ENCODE measurements at regions not wholly inside any gene's neighbourhood (a gene's known extent, or its start where the extent isn't known, plus 50 kb on each side); places are given as distances from the start of the nearest gene placed in this dataset.

- no peaks in the 10 kb centered on the region for H3K36me3 Mint-ChIP-seq
- Histone ChIP-seq H3K27me3 (ENCODE audit: control insufficient read depth in 2 of 2, insufficient read depth in 2 of 2, low read length in 2 of 2) (no peaks in the 10 kb centered on the region), H3K36me3 (ENCODE audit: control insufficient read depth in 2 of 3, insufficient read depth in 3 of 3, low read length in 3 of 3) (no peaks in the 10 kb centered on the region), H3K27ac (ENCODE audit: low read depth, low read length) (no peak overlapping the region), H3K4me3 (ENCODE audit: low read length) (no peak overlapping the region), H3K9me3 (ENCODE audit: control insufficient read depth in 2 of 3, low read length in 3 of 3) (no peaks in the 10 kb centered on the region), H3K4me1 (ENCODE audit: control insufficient read depth in 2 of 2, insufficient read depth in 2 of 2, low read length in 2 of 2) (no peaks in the 10 kb centered on the region)
- no peak for DNase-seq
- peaks cover 0 to 26% (median 3%) of the 10 kb centered on the region in 7 donors for H3K4me1 Mint-ChIP-seq
- H3K4me3 Mint-ChIP-seq = peak overlapping the region in 1 of 10 donors; percentile 34
- no peaks in the 10 kb centered on the region for H3K9me3 Mint-ChIP-seq
- CTCF ChIA-PET = no interaction called here
- intact Hi-C loops (cut with micrococcal nuclease) = no loop called here
- POLR2A ChIA-PET = no interaction called here
- H3K27ac Mint-ChIP-seq = peak overlapping the region in 2 of 9 donors; percentile 38 to 60
- peaks cover 0 to 9% (median 0%) of the 10 kb centered on the region in 5 donors for H3K27me3 Mint-ChIP-seq
- ATAC-seq = no peak
Observed at GRCh38 chr2:128687565-128687964, 368.9 kb upstream of the HS6ST1 start.

GRCh38 chr2:128689971-128690370 lies 371.3 kb upstream of the HS6ST1 start:
- DNase-seq (no peak), ATAC-seq (no peak)
- no peaks in the 10 kb centered on the region for H3K4me1 ChIP-seq (ENCODE audit: control insufficient read depth in 2 of 2, insufficient read depth in 2 of 2, low read length in 2 of 2)
- no peak overlapping the region for H3K27ac ChIP-seq (ENCODE audit: low read depth, low read length)
- intact Hi-C loops (cut with micrococcal nuclease) = no loop called here
- Mint-ChIP-seq H3K27ac (peak overlapping the region in 1 of 9 donors; percentile 67), H3K4me1 (peaks cover 0 to 25% (median 3%) of the 10 kb centered on the region in 7 donors), H3K9me3 (no peaks in the 10 kb centered on the region), H3K27me3 (peaks cover 0 to 20% (median under 1%) of the 10 kb centered on the region in 5 donors), H3K4me3 (peak overlapping the region in 3 of 10 donors; percentile 13 to 36 (median 19)), H3K36me3 (no peaks in the 10 kb centered on the region)
- no peaks in the 10 kb centered on the region for H3K27me3 ChIP-seq (ENCODE audit: control insufficient read depth in 2 of 2, insufficient read depth in 2 of 2, low read length in 2 of 2)
- H3K4me3 ChIP-seq (ENCODE audit: low read length) = no peak overlapping the region
- CTCF ChIA-PET = no interaction called here
- no peaks in the 10 kb centered on the region for H3K9me3 ChIP-seq (ENCODE audit: control insufficient read depth in 2 of 3, low read length in 3 of 3)
- no peaks in the 10 kb centered on the region for H3K36me3 ChIP-seq (ENCODE audit: control insufficient read depth in 2 of 3, insufficient read depth in 3 of 3, low read length in 3 of 3)
- POLR2A ChIA-PET = no interaction called here

- DNase-seq = no peak
- Mint-ChIP-seq H3K4me3 (peak overlapping the region in 1 of 10 donors; percentile 45), H3K27me3 (peaks cover 0 to 20% (median 4%) of the 10 kb centered on the region in 5 donors), H3K4me1 (peaks cover 0 to 22% (median 3%) of the 10 kb centered on the region in 7 donors), H3K36me3 (no peaks in the 10 kb centered on the region), H3K9me3 (no peaks in the 10 kb centered on the region), H3K27ac (no peak overlapping the region)
- intact Hi-C loops (cut with micrococcal nuclease) = no loop called here
- Histone ChIP-seq H3K4me1 (ENCODE audit: control insufficient read depth in 2 of 2, insufficient read depth in 2 of 2, low read length in 2 of 2) (no peaks in the 10 kb centered on the region), H3K27ac (ENCODE audit: low read depth, low read length) (no peak overlapping the region), H3K36me3 (ENCODE audit: control insufficient read depth in 2 of 3, insufficient read depth in 3 of 3, low read length in 3 of 3) (no peaks in the 10 kb centered on the region), H3K27me3 (ENCODE audit: control insufficient read depth in 2 of 2, insufficient read depth in 2 of 2, low read length in 2 of 2) (no peaks in the 10 kb centered on the region), H3K4me3 (ENCODE audit: low read length) (no peak overlapping the region), H3K9me3 (ENCODE audit: control insufficient read depth in 2 of 3, low read length in 3 of 3) (no peaks in the 10 kb centered on the region)
- ATAC-seq = no peak
- ChIA-PET CTCF (no interaction called here), POLR2A (no interaction called here)
Observed at GRCh38 chr2:128690431-128690830, 371.8 kb upstream of the HS6ST1 start.

GRCh38 chr2:128690869-128691268 lies 372.2 kb upstream of the HS6ST1 start:
- H3K9me3 ChIP-seq (ENCODE audit: control insufficient read depth in 2 of 3, low read length in 3 of 3) = no peaks in the 10 kb centered on the region
- Mint-ChIP-seq H3K4me3 (peak overlapping the region in 1 of 10 donors; percentile 45), H3K27me3 (peaks cover 0 to 22% (median 4%) of the 10 kb centered on the region in 5 donors), H3K9me3 (no peaks in the 10 kb centered on the region), H3K27ac (no peak overlapping the region), H3K4me1 (peaks cover 0 to 20% (median 3%) of the 10 kb centered on the region in 7 donors), H3K36me3 (no peaks in the 10 kb centered on the region)
- no peak for ATAC-seq
- CTCF ChIA-PET = no interaction called here
- intact Hi-C loops (cut with micrococcal nuclease) = no loop called here
- no peak overlapping the region for H3K27ac ChIP-seq (ENCODE audit: low read depth, low read length)
- no peak for DNase-seq
- no peaks in the 10 kb centered on the region for H3K36me3 ChIP-seq (ENCODE audit: control insufficient read depth in 2 of 3, insufficient read depth in 3 of 3, low read length in 3 of 3)
- H3K27me3 ChIP-seq (ENCODE audit: control insufficient read depth in 2 of 2, insufficient read depth in 2 of 2, low read length in 2 of 2) = no peaks in the 10 kb centered on the region
- H3K4me3 ChIP-seq (ENCODE audit: low read length) = no peak overlapping the region
- no peaks in the 10 kb centered on the region for H3K4me1 ChIP-seq (ENCODE audit: control insufficient read depth in 2 of 2, insufficient read depth in 2 of 2, low read length in 2 of 2)
- POLR2A ChIA-PET = no interaction called here

- Mint-ChIP-seq H3K9me3 (no peaks in the 10 kb centered on the region), H3K4me3 (no peak overlapping the region), H3K27ac (no peak overlapping the region), H3K4me1 (peaks cover 0 to 14% (median 0%) of the 10 kb centered on the region in 7 donors), H3K36me3 (no peaks in the 10 kb centered on the region), H3K27me3 (peaks cover 0 to 29% (median 4%) of the 10 kb centered on the region in 5 donors)
- Histone ChIP-seq H3K27me3 (ENCODE audit: control insufficient read depth in 2 of 2, insufficient read depth in 2 of 2, low read length in 2 of 2) (no peaks in the 10 kb centered on the region), H3K36me3 (ENCODE audit: control insufficient read depth in 2 of 3, insufficient read depth in 3 of 3, low read length in 3 of 3) (no peaks in the 10 kb centered on the region), H3K4me3 (ENCODE audit: low read length) (no peak overlapping the region), H3K27ac (ENCODE audit: low read depth, low read length) (no peak overlapping the region), H3K9me3 (ENCODE audit: control insufficient read depth in 2 of 3, low read length in 3 of 3) (no peaks in the 10 kb centered on the region), H3K4me1 (ENCODE audit: control insufficient read depth in 2 of 2, insufficient read depth in 2 of 2, low read length in 2 of 2) (no peaks in the 10 kb centered on the region)
- no peak for ATAC-seq
- intact Hi-C loops (cut with micrococcal nuclease) = no loop called here
- ChIA-PET POLR2A (no interaction called here), CTCF (no interaction called here)
- no peak for DNase-seq
Observed at GRCh38 chr2:128691526-128691925, 372.9 kb upstream of the HS6ST1 start.

- Mint-ChIP-seq H3K27ac (no peak overlapping the region), H3K4me1 (peaks cover 0 to 3% (median 0%) of the 10 kb centered on the region in 7 donors), H3K4me3 (no peak overlapping the region), H3K36me3 (no peaks in the 10 kb centered on the region), H3K27me3 (peaks cover 0 to 31% (median 5%) of the 10 kb centered on the region in 5 donors), H3K9me3 (no peaks in the 10 kb centered on the region)
- CTCF ChIA-PET = no interaction called here
- Histone ChIP-seq H3K27me3 (ENCODE audit: control insufficient read depth in 2 of 2, insufficient read depth in 2 of 2, low read length in 2 of 2) (no peaks in the 10 kb centered on the region), H3K27ac (ENCODE audit: low read depth, low read length) (no peak overlapping the region), H3K4me1 (ENCODE audit: control insufficient read depth in 2 of 2, insufficient read depth in 2 of 2, low read length in 2 of 2) (no peaks in the 10 kb centered on the region), H3K36me3 (ENCODE audit: control insufficient read depth in 2 of 3, insufficient read depth in 3 of 3, low read length in 3 of 3) (no peaks in the 10 kb centered on the region), H3K4me3 (ENCODE audit: low read length) (no peak overlapping the region), H3K9me3 (ENCODE audit: control insufficient read depth in 2 of 3, low read length in 3 of 3) (no peaks in the 10 kb centered on the region)
- POLR2A ChIA-PET = no interaction called here
- intact Hi-C loops (cut with micrococcal nuclease) = no loop called here
- DNase-seq (no peak), ATAC-seq (no peak)
Observed at GRCh38 chr2:128692895-128693742, 374.5 kb upstream of the HS6ST1 start.

GRCh38 chr2:128693743-128694029 lies 375.0 kb upstream of the HS6ST1 start:
- DNase-seq (no peak), ATAC-seq (no peak)
- H3K36me3 Mint-ChIP-seq = no peaks in the 10 kb centered on the region
- Histone ChIP-seq H3K27me3 (ENCODE audit: control insufficient read depth in 2 of 2, insufficient read depth in 2 of 2, low read length in 2 of 2) (no peaks in the 10 kb centered on the region), H3K9me3 (ENCODE audit: control insufficient read depth in 2 of 3, low read length in 3 of 3) (no peaks in the 10 kb centered on the region), H3K27ac (ENCODE audit: low read depth, low read length) (no peak overlapping the region), H3K4me3 (ENCODE audit: low read length) (no peak overlapping the region), H3K36me3 (ENCODE audit: control insufficient read depth in 2 of 3, insufficient read depth in 3 of 3, low read length in 3 of 3) (no peaks in the 10 kb centered on the region), H3K4me1 (ENCODE audit: control insufficient read depth in 2 of 2, insufficient read depth in 2 of 2, low read length in 2 of 2) (no peaks in the 10 kb centered on the region)
- intact Hi-C loops (cut with micrococcal nuclease) = no loop called here
- peaks cover 0 to 3% (median 0%) of the 10 kb centered on the region in 7 donors for H3K4me1 Mint-ChIP-seq
- no peak overlapping the region for H3K4me3 Mint-ChIP-seq
- H3K27ac Mint-ChIP-seq = no peak overlapping the region
- POLR2A ChIA-PET = no interaction called here
- no peaks in the 10 kb centered on the region for H3K9me3 Mint-ChIP-seq
- CTCF ChIA-PET = no interaction called here
- H3K27me3 Mint-ChIP-seq = peaks cover 0 to 31% (median 7%) of the 10 kb centered on the region in 5 donors

Data from naive thymus-derived CD4-positive, alpha-beta T cell (primary cell).